NCI-H1092 (cell line): ENCODE measurements at regions not wholly inside any gene's neighbourhood (a gene's known extent, or its start where the extent isn't known, plus 50 kb on each side); places are given as distances from the start of the nearest gene placed in this dataset.

Experiments used
- DNase-seq: peaks from one replicate; lab custom pipeline; 2025; lab: John Stamatoyannopoulos, UW

DNA sequence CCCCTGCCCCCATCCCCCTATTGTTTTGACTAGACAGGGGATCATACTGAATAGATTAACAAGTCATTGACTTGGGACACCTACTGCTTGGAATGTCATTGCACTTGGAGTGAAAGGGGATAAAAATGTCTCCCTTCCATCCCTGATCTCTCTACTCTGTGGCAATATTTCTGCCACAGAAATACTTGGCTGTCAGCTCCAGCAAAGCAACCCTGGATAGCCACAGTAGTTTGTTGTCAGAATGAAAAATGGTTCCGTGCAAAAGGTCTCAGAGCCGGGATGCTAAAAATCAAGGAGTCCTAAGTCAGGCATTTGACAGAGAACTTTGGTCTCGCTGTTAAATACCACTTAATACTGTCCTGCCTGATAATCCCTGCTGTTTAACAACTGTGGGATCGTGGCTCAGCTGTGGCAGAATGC lies 722.0 kb upstream of the SOX9 start:
- DNase-seq = no peak

DNA sequence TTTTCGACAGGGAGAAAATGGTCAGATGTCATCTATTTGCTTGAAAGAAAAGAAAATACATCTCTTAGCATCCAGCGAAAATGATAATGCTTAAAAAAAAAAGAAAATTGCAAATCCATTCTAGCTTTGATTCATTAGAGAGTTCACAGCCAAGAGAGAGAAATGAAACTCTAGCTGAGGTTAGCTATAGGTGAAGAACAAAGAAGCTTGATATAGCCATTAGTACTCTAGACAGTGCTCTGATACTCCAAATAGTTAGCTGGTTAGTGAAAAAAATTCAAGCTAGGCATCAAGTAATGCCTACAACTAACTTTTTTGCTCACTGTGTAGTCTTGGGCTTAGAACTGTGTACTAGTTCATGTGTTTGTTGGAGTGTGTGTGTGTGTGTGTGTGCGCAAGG lies 721.6 kb upstream of the SOX9 start:
- no peak for DNase-seq

DNA sequence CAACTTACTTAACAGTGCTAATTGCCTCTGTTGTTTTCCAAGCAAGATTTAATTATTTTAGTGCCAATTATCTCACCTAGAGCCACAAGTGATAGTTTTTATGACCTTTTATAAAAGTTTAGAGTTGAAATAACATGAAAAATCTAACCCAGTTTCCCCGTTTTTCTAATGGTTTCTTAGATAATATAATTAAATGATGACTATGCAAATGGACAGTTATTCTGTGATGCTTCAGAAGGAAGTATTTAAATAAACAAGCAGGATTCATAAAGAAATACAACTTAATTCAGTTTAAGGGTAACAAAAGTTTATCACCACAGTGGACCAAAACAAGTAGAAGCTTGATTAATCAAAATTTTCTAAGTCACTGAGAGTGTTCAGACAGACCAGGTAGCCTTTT lies 721.2 kb upstream of the SOX9 start:
- DNase-seq = no peak

DNA sequence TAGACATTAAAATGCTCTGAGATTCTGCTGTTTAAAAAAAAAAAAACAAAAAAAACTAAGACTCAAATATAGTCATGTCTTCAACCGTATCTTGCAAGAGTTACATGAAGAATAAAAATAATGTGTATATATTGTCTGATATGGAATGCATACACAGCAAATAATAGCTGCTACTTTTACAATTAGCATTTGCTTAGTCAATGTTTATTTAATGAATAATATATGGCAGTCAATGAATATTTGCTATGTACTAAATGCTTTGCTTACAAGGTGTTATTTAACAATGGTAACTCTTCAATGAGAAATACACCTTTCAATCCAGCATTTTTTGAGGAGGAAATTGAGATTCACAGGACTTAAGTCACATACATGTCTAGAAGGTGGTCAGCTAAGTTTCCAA lies 718.8 kb upstream of the SOX9 start:
- no peak for DNase-seq

DNA sequence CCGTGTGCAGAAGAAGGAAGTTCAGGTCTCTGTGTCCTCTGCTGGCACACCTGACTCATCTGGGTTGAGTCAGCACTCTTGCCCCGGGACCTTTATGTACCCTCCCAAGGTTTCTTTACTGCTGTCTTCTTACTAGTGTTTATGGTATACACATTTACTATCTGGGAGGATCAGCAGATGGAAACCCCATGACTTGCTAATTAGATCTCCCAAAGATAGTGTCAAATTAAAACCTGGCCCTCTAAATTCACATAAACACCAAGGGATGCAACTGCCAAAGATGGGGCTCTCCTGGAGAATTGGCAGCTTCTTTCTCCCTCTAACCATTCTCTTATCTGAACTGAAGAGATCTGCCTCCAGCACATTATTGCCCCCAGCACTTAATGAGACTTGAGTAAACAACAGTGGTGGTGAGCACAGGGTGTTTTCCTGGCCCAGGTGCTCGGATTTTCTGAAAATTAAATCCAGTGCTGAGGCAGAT lies 718.1 kb upstream of the SOX9 start:
- peak; percentile 43 for DNase-seq

DNA sequence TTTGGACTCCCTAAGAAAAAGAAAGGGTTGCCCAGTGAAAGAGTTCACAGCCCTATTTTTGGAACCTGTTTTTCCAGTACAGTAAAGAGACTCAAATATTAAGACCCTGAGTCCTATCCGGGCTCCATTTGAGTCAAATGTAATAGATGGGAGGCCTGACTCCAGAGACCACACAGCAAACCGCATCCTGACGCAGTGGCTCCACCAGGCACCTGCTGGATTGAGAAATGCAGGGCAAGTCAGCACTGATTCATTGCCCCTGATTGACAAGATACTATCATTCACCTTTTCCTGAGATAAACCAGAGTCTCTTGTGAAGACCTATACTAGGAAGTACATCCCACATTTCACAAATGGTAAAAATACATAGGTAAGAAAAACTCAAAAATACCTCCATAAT lies 715.7 kb upstream of the SOX9 start:
- no peak for DNase-seq

DNA sequence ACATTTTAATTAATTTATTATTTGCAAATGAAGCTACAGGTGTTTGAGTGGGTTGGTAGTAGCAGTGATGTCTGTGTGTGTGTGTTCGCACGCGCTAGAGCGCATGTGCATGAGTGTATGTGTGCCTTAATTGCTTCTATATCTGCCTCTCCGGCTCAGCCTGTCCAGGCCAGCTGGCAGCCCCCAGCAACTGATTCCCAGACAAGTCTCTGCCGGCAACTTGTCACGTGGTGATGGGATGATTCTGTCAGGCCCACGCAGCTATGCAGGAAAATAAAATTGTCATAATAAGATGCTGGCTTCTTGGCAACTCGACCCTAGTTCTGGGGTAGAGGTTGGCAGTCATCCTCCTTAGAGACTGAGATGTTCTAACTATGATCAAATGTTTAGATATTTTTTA lies 712.8 kb upstream of the SOX9 start:
- DNase-seq = no peak

DNA sequence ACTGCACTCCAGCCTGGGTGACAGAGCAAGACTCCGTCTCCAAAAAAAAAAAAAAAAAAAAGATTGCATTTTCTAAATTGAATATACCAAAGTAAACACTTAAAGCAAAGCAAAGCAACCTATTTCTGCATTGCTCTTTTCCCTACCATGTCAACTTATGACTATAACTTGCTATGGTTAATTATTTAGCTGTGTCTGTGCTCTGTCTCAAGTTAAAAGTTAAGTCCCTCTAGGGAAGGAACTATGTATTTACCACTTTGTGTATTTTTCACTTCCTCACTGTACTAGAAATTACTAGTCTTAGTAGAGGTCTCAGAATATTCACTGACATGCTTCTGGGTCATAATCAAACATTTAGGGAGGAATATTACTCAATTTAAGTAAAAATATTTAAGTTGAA lies 711.7 kb upstream of the SOX9 start:
- DNase-seq = no peak

DNA sequence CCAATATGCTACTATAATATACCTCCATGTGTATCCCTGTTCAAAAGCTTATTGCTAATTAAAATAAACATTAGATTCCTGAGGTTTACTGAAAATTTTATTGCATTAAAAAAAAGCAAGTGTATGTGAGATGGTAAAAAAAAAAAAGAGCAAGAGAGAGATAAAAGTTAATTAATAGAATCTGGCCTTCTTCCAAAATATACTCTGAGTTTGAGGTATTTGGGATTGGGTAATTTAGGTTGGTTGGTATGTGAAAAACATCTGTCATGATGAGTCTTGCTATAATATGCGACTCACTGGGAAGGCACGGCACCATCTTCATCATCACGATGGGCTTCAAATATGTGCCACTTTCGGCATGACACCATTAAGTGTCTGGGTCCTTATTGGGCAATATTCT lies 711.1 kb upstream of the SOX9 start:
- DNase-seq = no peak

DNA sequence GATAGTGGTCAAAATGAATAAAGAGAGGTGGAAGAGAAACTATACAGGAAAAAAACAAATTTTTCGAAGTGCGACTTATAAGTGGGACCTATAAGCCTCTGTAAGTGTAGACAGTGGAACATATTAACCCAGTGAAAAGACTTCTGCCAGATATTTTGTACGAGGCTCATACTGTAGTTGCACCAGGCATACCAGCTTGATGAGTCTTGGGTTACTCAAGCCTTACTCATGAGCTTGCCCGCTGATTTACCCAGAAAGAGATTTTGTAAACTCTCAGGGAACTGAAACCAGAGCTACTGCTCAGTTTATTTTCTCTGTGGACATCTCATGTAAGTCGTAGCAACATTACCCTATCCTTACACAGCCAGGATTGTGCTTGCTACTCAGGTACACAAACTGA lies 708.0 kb upstream of the SOX9 start:
- no peak for DNase-seq

DNA sequence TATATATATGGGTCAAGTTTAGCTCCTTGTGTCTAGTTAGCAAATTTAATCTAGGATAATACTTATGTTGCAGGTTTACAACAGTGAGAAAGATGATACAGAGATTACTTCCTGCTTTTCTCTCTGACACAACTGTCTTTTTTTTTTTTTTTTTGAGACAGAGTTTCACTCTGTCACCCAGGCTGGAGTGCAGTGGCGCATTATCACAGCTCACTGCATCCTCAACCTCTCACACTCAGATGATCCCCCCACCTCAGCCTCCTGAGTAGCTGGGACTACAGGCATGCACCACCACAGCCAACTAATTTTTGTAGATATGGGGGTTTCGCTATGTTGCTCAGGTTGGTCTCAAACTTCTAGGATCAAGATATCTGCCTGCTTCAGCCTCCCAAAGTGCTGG lies 706.9 kb upstream of the SOX9 start:
- DNase-seq = no peak

DNA sequence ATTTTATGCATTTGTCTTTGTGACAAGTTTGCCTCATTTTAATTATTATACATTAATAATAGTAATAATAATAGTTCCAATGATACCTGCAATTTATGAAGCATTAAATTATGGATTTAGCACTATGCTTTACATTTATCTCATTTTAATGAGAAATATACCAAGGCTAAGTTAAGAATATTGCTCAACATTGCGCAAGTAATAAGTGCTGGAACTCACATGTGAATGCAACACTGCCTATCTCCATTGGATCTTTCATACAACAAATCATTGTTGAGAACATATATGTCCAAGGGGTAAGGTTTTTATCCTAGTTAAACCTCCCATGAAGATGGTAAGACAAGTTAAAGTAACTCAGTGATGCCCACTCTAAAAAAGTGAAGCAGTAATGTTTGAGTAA lies 703.7 kb upstream of the SOX9 start:
- no peak for DNase-seq

DNA sequence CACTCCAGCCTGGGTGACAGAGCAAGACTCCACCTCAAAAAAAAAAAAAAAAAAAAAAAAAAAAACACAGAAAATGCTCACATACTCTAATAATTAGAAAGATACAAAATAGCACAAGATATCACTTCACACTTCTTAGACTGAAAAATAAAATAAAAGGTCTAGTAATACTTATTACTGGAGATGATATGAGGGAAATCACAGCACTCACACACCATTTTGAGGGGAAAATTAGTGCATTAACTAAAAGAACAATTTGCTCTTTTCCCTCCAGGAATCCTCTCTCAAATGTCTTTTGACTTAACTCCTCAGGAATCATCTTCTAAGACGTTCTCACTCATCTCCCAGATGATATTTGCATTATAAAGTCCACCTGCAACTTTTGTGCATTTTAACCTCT lies 697.9 kb upstream of the SOX9 start:
- no peak for DNase-seq

DNA sequence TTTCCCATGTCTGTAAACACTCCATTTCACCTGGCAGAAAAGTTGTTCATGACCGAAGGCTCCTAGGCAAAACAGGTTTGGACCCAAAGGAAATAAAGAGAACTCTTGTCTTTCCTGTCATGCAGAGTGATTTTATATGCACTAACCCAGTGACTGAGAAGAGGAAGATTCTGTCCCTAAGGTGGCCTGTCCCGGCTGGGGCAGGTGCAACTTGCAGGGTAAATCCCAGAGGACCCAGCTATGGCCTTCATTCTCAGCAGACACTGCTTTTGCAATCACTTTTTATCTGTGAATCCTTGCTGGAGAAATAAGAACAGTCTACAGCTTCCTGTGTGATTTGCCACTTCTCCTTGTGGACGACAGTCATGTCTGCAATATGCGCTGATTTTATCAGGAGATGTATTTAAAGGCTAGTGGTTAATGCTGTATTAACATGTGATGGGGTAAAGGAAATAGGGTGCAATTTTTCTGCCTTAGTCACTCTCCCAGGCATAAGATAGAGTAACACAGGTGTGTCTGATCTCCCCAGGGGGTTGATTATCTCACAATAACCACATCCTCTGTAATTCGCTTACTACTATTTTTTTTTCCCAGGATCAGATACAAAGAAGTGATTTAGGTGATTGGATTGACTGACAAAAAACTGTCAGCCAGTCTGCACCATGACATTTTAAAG lies 696.8 kb upstream of the SOX9 start:
- DNase-seq = no peak

DNA sequence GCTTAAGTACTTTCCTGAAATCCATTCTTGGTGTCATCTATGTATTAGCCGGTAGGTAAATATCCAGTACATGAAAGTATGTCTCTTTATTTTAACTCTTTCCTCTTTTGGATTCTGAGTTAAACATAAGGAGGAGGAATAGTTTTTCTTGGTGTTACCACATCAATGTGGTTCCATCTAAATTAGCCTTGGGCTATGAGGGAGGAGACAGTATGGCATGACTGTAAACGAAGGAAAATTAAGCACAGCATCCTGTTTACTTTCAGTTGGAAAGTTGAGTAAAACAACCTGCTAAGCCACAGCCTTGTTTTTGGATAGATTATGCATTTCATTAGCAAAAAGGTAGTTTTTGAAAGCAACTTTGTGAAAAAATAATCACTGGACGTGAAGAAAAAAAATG lies 693.0 kb upstream of the SOX9 start:
- no peak for DNase-seq

DNA sequence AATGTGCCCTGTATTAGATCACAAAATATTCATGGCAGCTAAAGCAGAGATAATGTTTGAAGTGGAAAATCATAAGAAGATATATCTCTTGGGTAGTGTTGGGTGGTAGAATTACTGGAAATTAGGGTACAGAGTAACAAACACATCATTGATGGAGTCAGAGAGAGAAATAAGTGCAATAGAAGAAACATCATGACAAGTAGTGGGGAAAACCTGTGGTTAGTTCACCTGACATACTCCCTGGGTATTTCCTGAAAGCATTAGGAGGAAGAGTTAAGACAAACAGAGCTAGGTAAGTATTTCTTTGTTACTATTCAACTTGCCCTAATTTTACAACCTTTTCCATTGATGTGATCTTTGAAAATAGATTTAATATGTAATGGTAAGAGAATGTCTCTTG lies 691.9 kb upstream of the SOX9 start:
- no peak for DNase-seq

DNA sequence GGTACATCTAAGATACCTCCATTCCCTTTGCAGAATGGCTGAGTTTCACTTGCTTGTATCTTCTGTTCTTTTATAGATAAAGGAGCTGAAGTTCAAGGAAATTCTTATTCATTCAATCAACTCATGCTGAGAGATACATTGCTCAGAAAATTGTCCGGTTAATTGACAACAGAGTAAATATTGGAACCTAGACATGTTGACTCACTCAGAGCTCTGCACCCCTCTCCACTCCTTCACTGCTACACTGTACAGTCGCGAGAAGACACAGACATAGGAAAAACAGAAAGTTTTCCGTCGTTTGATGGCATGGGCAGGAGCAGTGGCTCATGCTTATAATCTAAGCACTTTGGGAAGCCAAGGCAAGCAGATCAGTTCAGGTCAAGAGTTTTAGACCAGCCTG lies 690.5 kb upstream of the SOX9 start:
- no peak for DNase-seq

DNA sequence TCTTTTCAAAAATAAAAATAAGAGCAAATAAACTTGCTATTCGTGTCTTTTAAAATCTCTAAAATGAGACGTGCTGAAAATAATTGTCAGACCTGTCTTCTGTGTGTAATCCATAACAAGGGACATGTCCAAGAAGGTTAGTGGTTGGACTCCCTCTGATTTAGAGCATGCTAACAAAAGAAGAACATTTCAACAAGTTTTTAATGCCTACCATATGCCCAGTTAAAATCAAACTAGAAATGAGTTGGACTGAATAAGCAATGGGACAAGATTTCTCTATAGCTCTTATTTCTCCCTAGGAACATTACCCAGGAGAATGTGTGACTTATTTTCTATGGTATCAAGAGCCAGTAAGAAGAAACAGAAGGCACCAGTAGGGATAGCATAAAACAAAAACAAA lies 689.7 kb upstream of the SOX9 start:
- no peak for DNase-seq

DNA sequence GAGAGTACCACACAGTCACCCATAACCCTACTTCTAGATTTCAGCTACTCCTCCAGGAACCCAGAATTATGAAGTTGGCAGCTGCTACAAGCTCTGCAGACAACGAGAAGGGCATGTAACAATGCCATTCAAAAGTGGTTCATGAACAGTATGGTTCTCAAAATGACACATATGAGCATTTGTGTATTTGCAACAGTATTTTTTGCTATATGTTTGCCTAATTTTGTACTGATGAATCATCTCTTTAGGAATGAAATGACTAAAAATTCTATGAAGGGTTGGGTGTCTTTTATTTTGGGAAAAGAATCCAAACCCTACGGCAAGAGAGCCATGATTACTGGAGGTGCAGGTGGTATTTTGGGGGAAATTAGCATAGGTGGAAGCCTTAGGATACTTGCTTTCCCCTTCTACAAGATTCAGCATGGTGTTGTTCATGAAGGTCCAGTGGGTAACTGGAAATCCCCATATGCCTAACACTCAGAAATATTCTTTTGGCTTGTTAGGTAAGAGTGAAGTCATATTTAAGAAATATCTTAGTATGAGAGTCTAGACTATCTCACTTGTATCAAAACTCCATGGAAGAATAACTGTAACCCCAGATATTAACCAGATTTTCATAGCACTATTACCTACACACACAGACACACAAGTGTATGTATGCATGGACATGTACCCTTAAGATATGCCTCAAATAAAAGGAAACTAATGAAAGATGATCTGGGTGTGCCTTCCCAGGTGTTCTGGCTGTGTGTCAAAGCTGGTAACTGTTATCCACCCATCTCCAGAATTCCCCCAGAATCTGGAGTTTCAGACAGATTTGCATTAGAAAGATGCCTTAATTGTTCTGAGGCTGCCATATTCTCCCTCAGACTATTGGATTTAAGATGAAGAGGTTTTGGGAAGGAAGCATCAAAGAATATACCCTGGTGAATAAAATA lies 688.2 kb upstream of the SOX9 start:
- DNase-seq = no peak

DNA sequence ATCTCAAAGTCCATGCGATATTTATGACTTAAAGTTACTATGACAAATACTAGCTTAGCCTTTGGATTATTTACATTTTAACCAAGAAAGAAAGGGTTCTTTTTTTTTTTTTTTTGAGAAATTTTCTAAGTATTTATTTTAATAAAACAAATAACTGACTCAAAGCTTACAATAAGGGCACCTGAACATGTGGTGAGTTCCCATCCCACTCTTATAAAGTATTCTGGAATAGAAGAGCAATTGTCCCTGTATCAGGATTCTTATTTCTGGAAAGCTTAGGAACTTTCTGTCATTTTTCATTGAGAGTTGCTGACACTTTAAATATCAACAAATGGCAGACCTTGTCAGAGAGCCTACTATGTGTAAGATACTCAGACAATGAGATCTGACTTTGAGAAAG lies 686.1 kb upstream of the SOX9 start:
- DNase-seq = no peak

DNA sequence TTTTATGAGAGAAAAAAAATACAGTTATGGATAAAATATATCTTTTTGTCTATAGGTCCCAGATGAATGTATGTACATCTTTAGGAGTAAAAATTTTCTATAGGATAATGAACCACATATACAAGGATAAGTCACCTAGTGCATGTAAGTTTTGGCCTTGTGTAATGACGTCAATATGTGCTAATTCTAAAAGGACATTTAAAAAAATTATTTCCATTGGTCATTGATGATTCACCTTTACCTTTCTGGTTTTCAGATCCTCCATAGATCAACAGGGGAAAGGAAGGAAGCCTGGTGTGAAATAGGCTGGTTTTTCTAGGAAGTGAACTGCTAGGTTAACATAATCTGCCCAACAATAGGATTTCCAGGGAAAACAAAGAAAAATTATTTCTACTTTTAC lies 684.3 kb upstream of the SOX9 start:
- DNase-seq = no peak

DNA sequence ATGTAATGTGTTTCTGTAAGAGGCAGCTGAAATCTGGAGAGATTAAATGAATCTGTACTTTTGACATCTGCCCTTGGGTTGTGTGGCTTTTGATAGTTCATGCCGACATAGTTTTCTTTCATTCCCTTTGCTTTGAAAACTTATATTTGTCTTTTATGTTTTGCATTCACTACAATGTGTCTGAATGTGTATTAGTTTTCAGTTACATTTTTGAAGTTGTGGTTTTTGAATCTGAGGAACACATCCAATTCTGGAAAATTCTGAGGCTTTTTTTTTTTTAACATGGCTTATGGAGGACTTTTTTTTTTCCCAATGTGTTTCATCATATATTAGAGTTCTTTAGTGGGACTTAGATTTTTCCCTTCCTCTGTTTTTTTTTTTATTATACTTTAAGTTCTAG lies 683.7 kb upstream of the SOX9 start:
- no peak for DNase-seq

DNA sequence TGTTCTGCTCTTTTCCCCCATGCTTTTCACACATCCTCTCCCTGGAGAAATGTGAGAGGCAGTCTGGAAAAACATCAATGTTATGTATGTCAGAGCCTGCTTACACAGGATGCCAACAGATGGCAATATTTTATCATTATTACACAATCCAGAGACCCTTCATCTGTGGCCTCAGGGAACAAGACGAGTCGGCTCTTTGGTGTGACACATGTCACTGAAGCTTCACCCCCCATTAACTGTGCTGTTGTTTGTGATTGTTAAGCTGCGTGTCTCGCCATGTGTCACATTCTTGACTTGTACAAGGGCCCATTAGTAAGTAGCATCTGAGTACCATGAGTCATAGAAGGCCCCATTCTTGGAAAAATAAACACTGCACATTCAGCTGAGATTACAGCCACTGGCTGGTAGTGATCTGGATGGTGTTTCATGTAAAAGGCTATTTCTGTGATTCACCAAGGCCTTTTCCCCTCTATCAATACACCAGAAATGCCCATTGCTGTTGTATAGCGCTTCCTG lies 682.1 kb upstream of the SOX9 start:
- DNase-seq = peak; percentile 16
